Endodermal cell (in vitro differentiated cells): ENCODE measurements at regions not wholly inside any gene's neighbourhood (a gene's known extent, or its start where the extent isn't known, plus 50 kb on each side); places are given as distances from the start of the nearest gene placed in this dataset.
"Not testable (repeated sequence)": the region's sequence is repeated elsewhere in the genome, so short reads cannot be mapped to it uniquely, and the experiment has no call there.

Experiments
- DNase-seq: peaks from one replicate; pipeline ENCODE4 v3.0.0-alpha.2; 2017
- H3K27ac ChIP-seq: 2 replicates; pipeline ENCODE4 v1.5.1; 2013; ENCODE audit warnings: mild to moderate bottlenecking, low read depth, low read length, moderate library complexity
- H3K27me3 ChIP-seq: 2 replicates; pipeline ENCODE4 v1.6.1; 2013; ENCODE audit warnings: mild to moderate bottlenecking, low read length, moderate library complexity; ENCODE audit not compliant: insufficient read depth, control insufficient read depth, poor library complexity, severe bottlenecking
- H3K36me3 ChIP-seq: 2 replicates; pipeline ENCODE4 v1.7.0; 2013; ENCODE audit warnings: mild to moderate bottlenecking, low read length, moderate library complexity; ENCODE audit not compliant: control insufficient read depth, insufficient read depth
- H3K4me1 ChIP-seq: one replicate; pipeline ENCODE4 v1.7.0; 2013; ENCODE audit warnings: low read length; ENCODE audit not compliant: control insufficient read depth, insufficient read depth
- H3K4me3 ChIP-seq: 2 replicates; pipeline ENCODE4 v1.5.1; 2013; ENCODE audit warnings: mild to moderate bottlenecking, low read length, moderate library complexity
- H3K9ac ChIP-seq: 2 replicates; pipeline ENCODE4 v1.6.1; 2013; ENCODE audit warnings: mild to moderate bottlenecking, low read length, moderate library complexity; ENCODE audit not compliant: poor library complexity, severe bottlenecking; ENCODE audit errors: extremely low read depth
- H3K9me3 ChIP-seq: 2 replicates; pipeline ENCODE4 v1.6.1; 2013; ENCODE audit warnings: mild to moderate bottlenecking, low read length, moderate library complexity; ENCODE audit not compliant: control insufficient read depth
- H3K27ac Mint-ChIP-seq: 2 replicates; pipeline ENCODE4 v1.8.0; 2020; ENCODE audit warnings: mixed read lengths
- H3K27me3 Mint-ChIP-seq: 2 replicates; pipeline ENCODE4 v1.8.0; 2021; ENCODE audit warnings: mild to moderate bottlenecking, mixed read lengths; ENCODE audit not compliant: insufficient read depth
- H3K36me3 Mint-ChIP-seq: 2 replicates; pipeline ENCODE4 v1.8.0; 2020; ENCODE audit warnings: low read depth, mixed read lengths
- H3K4me1 Mint-ChIP-seq: 2 replicates; pipeline ENCODE4 v1.8.0; 2020; ENCODE audit warnings: mixed read lengths
- H3K4me3 Mint-ChIP-seq: 2 replicates; pipeline ENCODE4 v1.8.0; 2020; ENCODE audit warnings: mild to moderate bottlenecking, moderate library complexity, mixed read lengths
- H3K9me3 Mint-ChIP-seq: 2 replicates; pipeline ENCODE4 v1.8.0; 2020; ENCODE audit warnings: mild to moderate bottlenecking, mixed read lengths
- CTCF ChIP-seq: fragments of 200-600 bp; sonication (generic); conservative IDR thresholded peaks from 2 replicates; pipeline ENCODE4 v1.5.0; 2021; ENCODE audit warnings: antibody characterized with exemption, mild to moderate bottlenecking
- WGBS, 2 experiments: methylation state at CpG; one replicate each; pipeline versions ENCODE4 v1.1.5 to v1.1.7; 2013; ENCODE audit warnings: missing lambda C conversion rate in 2 of 2, mixed read lengths in 1 of 2; ENCODE audit not compliant: insufficient coverage in 1 of 2, insufficient read length in 1 of 2; 5-methylcytosine and 5-hydroxymethylcytosine counted together

GRCh38 chr4:67412153-67412712, 133.1 kb downstream of the CENPC start:
- H3K4me1 Mint-ChIP-seq, DNase-seq, H3K9ac ChIP-seq, H3K36me3 ChIP-seq, H3K4me1 ChIP-seq, H3K27me3 Mint-ChIP-seq, H3K36me3 Mint-ChIP-seq, H3K27me3 ChIP-seq, H3K27ac Mint-ChIP-seq, H3K9me3 Mint-ChIP-seq, H3K4me3 Mint-ChIP-seq, H3K4me3 ChIP-seq, H3K9me3 ChIP-seq, H3K27ac ChIP-seq: not testable (repeated sequence)
- 90 to 93% methylated on average over 12 to 15 of the region's 15 CpGs for WGBS, 2 experiments

- H3K36me3 ChIP-seq: no peaks in the 10 kb centered on the region
- H3K27me3 ChIP-seq: no peaks in the 10 kb centered on the region
- no peak overlapping the region for H3K27ac ChIP-seq
- Mint-ChIP-seq H3K4me3 (no peak overlapping the region), H3K9me3 (peaks cover 11% of the 10 kb centered on the region), H3K36me3 (no peaks in the 10 kb centered on the region), H3K27me3 (peaks cover 11% of the 10 kb centered on the region), H3K4me1 (peaks cover 5% of the 10 kb centered on the region), H3K27ac (no peak overlapping the region)
- H3K9ac ChIP-seq: no peak overlapping the region
- H3K4me1 ChIP-seq: no peaks in the 10 kb centered on the region
- H3K4me3 ChIP-seq: no peak overlapping the region
- H3K9me3 ChIP-seq: no peaks in the 10 kb centered on the region
- DNase-seq: no peak
- TF ChIP-seq CTCF: no peak
These were observed 142.0 kb downstream of the CENPC start for GRCh38 chr4:67403342-67403741.

GRCh38 chr4:67401902-67402301, 143.4 kb downstream of the CENPC start:
- Histone ChIP-seq H3K4me1 (no peaks in the 10 kb centered on the region), H3K9ac (no peak overlapping the region), H3K27ac (no peak overlapping the region), H3K9me3 (no peaks in the 10 kb centered on the region), H3K36me3 (no peaks in the 10 kb centered on the region), H3K4me3 (no peak overlapping the region), H3K27me3 (no peaks in the 10 kb centered on the region)
- no peak for DNase-seq
- TF ChIP-seq CTCF: no peak
- H3K36me3 Mint-ChIP-seq: no peaks in the 10 kb centered on the region
- H3K27me3 Mint-ChIP-seq: peaks cover 11% of the 10 kb centered on the region
- no peak overlapping the region for H3K27ac Mint-ChIP-seq
- H3K4me1 Mint-ChIP-seq: peaks cover 5% of the 10 kb centered on the region
- 66 to 100% methylated on average over 1 of the region's 1 CpG for WGBS, 2 experiments
- peaks cover 7% of the 10 kb centered on the region for H3K9me3 Mint-ChIP-seq
- H3K4me3 Mint-ChIP-seq: no peak overlapping the region

- Histone ChIP-seq H3K4me1 (no peaks in the 10 kb centered on the region), H3K9me3 (no peaks in the 10 kb centered on the region), H3K36me3 (no peaks in the 10 kb centered on the region), H3K4me3 (no peak overlapping the region), H3K27ac (no peak overlapping the region), H3K27me3 (no peaks in the 10 kb centered on the region), H3K9ac (no peak overlapping the region)
- no peaks in the 10 kb centered on the region for H3K9me3 Mint-ChIP-seq
- H3K4me1 Mint-ChIP-seq: peaks cover 8% of the 10 kb centered on the region
- no peak overlapping the region for H3K4me3 Mint-ChIP-seq
- H3K27ac Mint-ChIP-seq: no peak overlapping the region
- DNase-seq: no peak
- H3K27me3 Mint-ChIP-seq: peaks cover 5% of the 10 kb centered on the region
- no peak for TF ChIP-seq CTCF
- H3K36me3 Mint-ChIP-seq: no peaks in the 10 kb centered on the region
These were observed 147.4 kb downstream of the CENPC start for GRCh38 chr4:67397931-67398330.
